ENCODE measurements at regions not wholly inside any gene's neighbourhood (a gene's known extent, or its start where the extent isn't known, plus 50 kb on each side); places are given as distances from the start of the nearest gene placed in this dataset.

DNA sequence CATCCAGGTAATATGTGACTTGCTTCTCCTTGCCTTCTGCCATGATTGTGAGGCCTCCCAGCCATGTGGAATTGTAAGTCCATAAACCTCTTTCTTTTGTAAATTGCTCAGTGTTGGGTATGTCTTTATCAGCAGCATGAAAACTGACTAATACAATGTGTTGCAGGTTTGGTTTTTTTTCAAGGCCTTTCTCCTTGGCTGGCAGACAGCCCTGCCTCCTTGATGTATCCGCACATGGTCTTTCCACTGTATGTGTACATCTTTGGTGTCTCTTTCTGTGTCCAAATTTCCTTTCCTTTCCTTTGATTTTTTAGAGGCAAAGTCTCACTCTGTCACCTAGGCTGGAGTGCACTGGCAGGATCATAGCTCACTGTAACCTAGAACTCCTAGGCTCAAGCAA lies 260.1 kb downstream of the TUSC7 start:
- ChIA-PET CTCF (no interaction called here), POLR2A (no interaction called here)
- H3K4me3 ChIP-seq (ENCODE audit: low read depth, low read length) = no peak overlapping the region
- DNase-seq (ENCODE audit: low read depth, low spot score) = no peak
- H3K9me3 ChIP-seq (ENCODE audit: control insufficient read depth, insufficient read depth, low read length) = no peaks in the 10 kb centered on the region
- TF ChIP-seq, protein P1, sequence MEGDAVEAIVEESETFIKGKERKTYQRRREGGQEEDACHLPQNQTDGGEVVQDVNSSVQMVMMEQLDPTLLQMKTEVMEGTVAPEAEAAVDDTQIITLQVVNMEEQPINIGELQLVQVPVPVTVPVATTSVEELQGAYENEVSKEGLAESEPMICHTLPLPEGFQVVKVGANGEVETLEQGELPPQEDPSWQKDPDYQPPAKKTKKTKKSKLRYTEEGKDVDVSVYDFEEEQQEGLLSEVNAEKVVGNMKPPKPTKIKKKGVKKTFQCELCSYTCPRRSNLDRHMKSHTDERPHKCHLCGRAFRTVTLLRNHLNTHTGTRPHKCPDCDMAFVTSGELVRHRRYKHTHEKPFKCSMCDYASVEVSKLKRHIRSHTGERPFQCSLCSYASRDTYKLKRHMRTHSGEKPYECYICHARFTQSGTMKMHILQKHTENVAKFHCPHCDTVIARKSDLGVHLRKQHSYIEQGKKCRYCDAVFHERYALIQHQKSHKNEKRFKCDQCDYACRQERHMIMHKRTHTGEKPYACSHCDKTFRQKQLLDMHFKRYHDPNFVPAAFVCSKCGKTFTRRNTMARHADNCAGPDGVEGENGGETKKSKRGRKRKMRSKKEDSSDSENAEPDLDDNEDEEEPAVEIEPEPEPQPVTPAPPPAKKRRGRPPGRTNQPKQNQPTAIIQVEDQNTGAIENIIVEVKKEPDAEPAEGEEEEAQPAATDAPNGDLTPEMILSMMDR (IDR thresholded peaks at IDR 0.05; ENCODE audit: low read depth, low read length) = no peak
- H3K27me3 ChIP-seq (ENCODE audit: control insufficient read depth, insufficient read depth, low read length) = no peaks in the 10 kb centered on the region
- H3K27ac ChIP-seq (ENCODE audit: low read depth, low read length) = no peak overlapping the region

DNA sequence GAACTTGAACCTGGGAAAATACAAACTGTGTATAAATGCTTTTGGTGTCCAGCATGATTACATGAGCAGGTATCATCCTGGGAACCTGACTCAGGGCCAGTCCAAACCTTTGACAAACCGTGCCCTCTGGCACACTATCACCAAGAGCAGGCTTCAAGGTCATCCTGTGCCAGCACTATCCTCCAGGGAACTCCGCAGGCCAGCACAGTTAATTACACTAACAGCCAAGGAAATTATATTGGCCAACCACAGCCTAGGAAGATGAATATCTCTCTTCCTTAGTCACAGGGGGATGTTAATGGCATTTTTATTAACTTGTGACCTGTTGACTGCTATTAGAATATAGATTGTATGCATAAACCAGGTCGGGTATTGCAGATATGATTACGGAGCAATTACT lies 262.0 kb downstream of the TUSC7 start:
- no peak overlapping the region for H3K27ac ChIP-seq (ENCODE audit: low read depth, low read length)
- CTCF ChIA-PET = no interaction called here
- no peaks in the 10 kb centered on the region for H3K9me3 ChIP-seq (ENCODE audit: control insufficient read depth, insufficient read depth, low read length)
- POLR2A ChIA-PET = no interaction called here
- no peak for DNase-seq (ENCODE audit: low read depth, low spot score)
- no peaks in the 10 kb centered on the region for H3K27me3 ChIP-seq (ENCODE audit: control insufficient read depth, insufficient read depth, low read length)
- TF ChIP-seq, protein P1 (IDR thresholded peaks at IDR 0.05; ENCODE audit: low read depth, low read length) = no peak
- H3K4me3 ChIP-seq (ENCODE audit: low read depth, low read length) = no peak overlapping the region

DNA sequence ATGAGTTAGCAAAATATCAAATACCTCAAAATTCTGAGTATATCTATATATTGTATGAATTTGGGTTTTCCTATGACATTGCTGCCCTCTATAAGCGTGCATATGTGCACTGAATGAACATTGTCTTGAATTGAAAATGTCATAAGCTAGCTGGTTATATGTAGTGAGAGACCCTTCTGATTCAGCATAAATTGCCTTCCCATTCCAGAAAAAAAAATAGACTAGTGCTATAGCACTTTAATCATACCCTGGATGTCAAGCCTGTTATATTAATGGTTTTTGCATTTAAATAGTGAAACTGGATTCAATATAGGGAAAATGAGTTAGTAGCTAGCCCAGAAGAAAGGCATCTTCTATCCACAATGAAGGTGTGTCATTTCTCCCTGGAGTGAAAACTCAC lies 265.1 kb downstream of the TUSC7 start:
- TF ChIP-seq, protein P1 (IDR thresholded peaks at IDR 0.05; ENCODE audit: low read depth, low read length) = no peak
- Histone ChIP-seq H3K9me3 (ENCODE audit: control insufficient read depth, insufficient read depth, low read length) (no peaks in the 10 kb centered on the region), H3K27ac (ENCODE audit: low read depth, low read length) (no peak overlapping the region), H3K27me3 (ENCODE audit: control insufficient read depth, insufficient read depth, low read length) (no peaks in the 10 kb centered on the region), H3K4me3 (ENCODE audit: low read depth, low read length) (no peak overlapping the region)
- CTCF ChIA-PET = no interaction called here
- no peak for DNase-seq (ENCODE audit: low read depth, low spot score)
- POLR2A ChIA-PET = no interaction called here

DNA sequence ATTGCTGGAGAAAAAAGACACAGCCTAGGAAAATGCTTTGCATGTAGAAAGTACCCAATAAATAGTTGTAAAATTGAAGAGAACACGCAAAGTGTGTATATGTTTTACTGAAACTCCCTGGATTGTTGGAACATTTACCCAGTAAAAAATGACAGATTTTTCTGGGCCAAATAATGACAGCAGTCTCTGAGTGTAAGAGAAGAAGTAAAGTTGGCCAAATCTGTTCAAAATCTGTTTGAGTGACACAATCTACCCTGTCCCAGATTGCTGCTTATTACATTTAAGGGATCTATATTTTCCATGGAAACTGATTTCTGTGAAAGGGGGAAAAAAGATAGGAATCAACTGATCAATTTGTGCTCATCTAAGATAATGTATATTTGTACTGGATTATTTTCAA lies 267.9 kb downstream of the TUSC7 start:
- Histone ChIP-seq H3K27me3 (ENCODE audit: control insufficient read depth, insufficient read depth, low read length) (no peaks in the 10 kb centered on the region), H3K9me3 (ENCODE audit: control insufficient read depth, insufficient read depth, low read length) (no peaks in the 10 kb centered on the region), H3K4me3 (ENCODE audit: low read depth, low read length) (no peak overlapping the region), H3K27ac (ENCODE audit: low read depth, low read length) (no peak overlapping the region)
- TF ChIP-seq, protein P1 (IDR thresholded peaks at IDR 0.05; ENCODE audit: low read depth, low read length) = no peak
- DNase-seq (ENCODE audit: low read depth, low spot score) = no peak
- CTCF ChIA-PET = no interaction called here
- POLR2A ChIA-PET = no interaction called here

DNA sequence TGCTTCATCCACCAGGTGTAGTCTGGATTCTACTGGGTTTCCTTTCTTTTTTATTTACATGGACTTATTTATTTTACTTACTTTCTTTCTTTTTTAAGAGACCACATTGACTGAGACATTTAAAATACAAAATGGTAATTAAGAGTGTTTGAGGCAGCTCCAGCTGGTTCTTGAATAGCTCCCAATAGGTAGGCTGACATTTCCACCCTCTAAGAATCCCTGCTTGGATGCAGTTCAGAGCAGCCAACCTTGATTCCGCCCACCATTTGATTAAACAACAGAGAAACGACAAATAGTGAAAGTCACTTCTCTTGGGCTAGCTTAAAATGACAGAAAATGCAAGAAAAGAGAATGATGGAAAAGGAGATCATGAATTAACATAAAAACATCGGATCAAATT lies 270.5 kb downstream of the TUSC7 start:
- no peak overlapping the region for H3K4me3 ChIP-seq (ENCODE audit: low read depth, low read length)
- ChIA-PET POLR2A (no interaction called here), CTCF (no interaction called here)

More for the DNA sequence above, 270.5 kb downstream of the TUSC7 start:
- no peak for DNase-seq (ENCODE audit: low read depth, low spot score)
- Histone ChIP-seq H3K9me3 (ENCODE audit: control insufficient read depth, insufficient read depth, low read length) (no peaks in the 10 kb centered on the region), H3K27me3 (ENCODE audit: control insufficient read depth, insufficient read depth, low read length) (no peaks in the 10 kb centered on the region), H3K27ac (ENCODE audit: low read depth, low read length) (no peak overlapping the region)
- TF ChIP-seq, protein P1 (IDR thresholded peaks at IDR 0.05; ENCODE audit: low read depth, low read length) = no peak
